Activated effector memory CD4-positive, alpha-beta T cell treated with anti-CD3 and anti-CD28 coated beads, Interleukin-2, amount 50 U/mL, for 16 hours (primary cell): ENCODE measurements at regions not wholly inside any gene's neighbourhood (a gene's known extent, or its start where the extent isn't known, plus 50 kb on each side); places are given as distances from the start of the nearest gene placed in this dataset.
"Not testable (repeated sequence)": the region's sequence is repeated elsewhere in the genome, so short reads cannot be mapped to it uniquely, and the experiment has no call there.

Source experiments
- DNase-seq: peaks from one replicate; pipeline ENCODE4 v3.0.0-alpha.2; 2020

GRCh38 chr9:86997156-86997555, 49.9 kb upstream of the GAS1 start:
- DNase-seq: no peak

GRCh38 chr9:86997951-86998350, 50.6 kb upstream of the GAS1 start:
- no peak for DNase-seq

- no peak for DNase-seq
Measured at GRCh38 chr9:87002517-87002916, 55.2 kb upstream of the GAS1 start.

- no peak for DNase-seq
Measured at GRCh38 chr9:87004016-87004415, 56.7 kb upstream of the GAS1 start.

- DNase-seq: no peak
Measured at GRCh38 chr9:87006956-87007355, 59.6 kb upstream of the GAS1 start.

- no peak for DNase-seq
Measured at GRCh38 chr9:87007711-87008366, 60.5 kb upstream of the GAS1 start.

- DNase-seq: no peak
Measured at GRCh38 chr9:87008667-87009066, 61.4 kb upstream of the GAS1 start.

GRCh38 chr9:87010626-87011025, 63.3 kb upstream of the GAS1 start:
- no peak for DNase-seq

GRCh38 chr9:87011551-87011950, 64.2 kb upstream of the GAS1 start:
- no peak for DNase-seq

- DNase-seq: no peak
Measured at GRCh38 chr9:87013490-87013889, 66.2 kb upstream of the GAS1 start.

GRCh38 chr9:87014436-87014835, 67.1 kb upstream of the GAS1 start:
- no peak for DNase-seq

- DNase-seq: no peak
Measured at GRCh38 chr9:87016681-87017080, 69.4 kb upstream of the GAS1 start.

- no peak for DNase-seq
Measured at GRCh38 chr9:87020169-87020950, 73.1 kb upstream of the GAS1 start.

- DNase-seq: no peak
Measured at GRCh38 chr9:87022178-87022577, 74.9 kb upstream of the GAS1 start.

- DNase-seq: no peak
Measured at GRCh38 chr9:87026204-87026603, 78.9 kb upstream of the GAS1 start.

- DNase-seq: not testable (repeated sequence)
Measured at GRCh38 chr9:87028836-87029235, 81.5 kb upstream of the GAS1 start.

GRCh38 chr9:87029905-87030304, 82.6 kb upstream of the GAS1 start:
- DNase-seq: no peak

GRCh38 chr9:87034841-87035240, 87.5 kb upstream of the GAS1 start:
- no peak for DNase-seq

GRCh38 chr9:87035879-87036278, 88.6 kb upstream of the GAS1 start:
- no peak for DNase-seq

- DNase-seq: no peak
Measured at GRCh38 chr9:87036506-87036905, 89.2 kb upstream of the GAS1 start.

GRCh38 chr9:87039809-87040392, 92.6 kb upstream of the GAS1 start:
- DNase-seq: no peak

- DNase-seq: no peak
Measured at GRCh38 chr9:87040410-87041009, 93.2 kb upstream of the GAS1 start.

GRCh38 chr9:87041553-87042235, 94.4 kb upstream of the GAS1 start:
- DNase-seq: not testable (repeated sequence)
